ENCODE measurements at regions not wholly inside any gene's neighbourhood (a gene's known extent, or its start where the extent isn't known, plus 50 kb on each side); places are given as distances from the start of the nearest gene placed in this dataset.
A peak's percentile ranks its signal among the peaks of the same experiment; 100 is the strongest.

DNA sequence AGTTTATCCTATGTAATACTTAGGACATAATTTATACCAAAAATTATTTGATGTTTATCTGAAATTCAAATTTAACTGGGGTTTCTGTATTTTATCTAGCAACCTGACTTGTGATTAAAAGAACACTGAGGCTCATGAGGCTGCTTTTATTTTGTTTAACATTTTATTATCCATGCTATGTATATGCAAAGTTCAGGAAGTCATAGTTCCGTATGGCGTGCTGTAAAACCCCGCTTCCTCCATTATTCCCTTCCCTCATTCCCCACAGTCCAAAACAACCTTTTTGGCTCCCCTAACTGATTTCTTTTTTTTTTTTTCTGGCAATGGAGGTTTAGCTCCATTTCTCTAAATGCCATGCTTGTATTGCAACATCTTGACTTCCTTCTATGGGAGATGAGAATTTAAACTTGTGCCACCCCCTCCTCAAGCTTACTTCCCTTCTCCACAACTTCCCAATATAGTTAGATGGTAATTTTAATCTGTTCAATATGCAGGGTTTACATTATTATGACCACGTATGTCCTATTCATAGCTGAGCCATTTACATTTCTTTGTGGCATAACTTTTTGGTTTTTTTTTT is 138.0 kb upstream of the DNAH14 start:
- Histone ChIP-seq H3K27me3 (ENCODE audit: control insufficient read depth in 1 of 2, insufficient read depth in 2 of 2, low read length in 1 of 2) (no peaks in the 10 kb centered on the region), H3K4me3 (ENCODE audit: low read length in 2 of 2) (no peak overlapping the region), H3K4me1 (ENCODE audit: control insufficient read depth in 1 of 2, insufficient read depth in 2 of 2, low read length in 2 of 2) (no peaks in the 10 kb centered on the region), H3K9me3 (ENCODE audit: control insufficient read depth, low read length) (peaks cover 2% of the 10 kb centered on the region), H3K36me3 (ENCODE audit: control insufficient read depth in 1 of 2, insufficient read depth in 2 of 2, low read length in 1 of 2) (no peaks in the 10 kb centered on the region), H3K27ac (ENCODE audit: low read depth in 1 of 2, low read length in 2 of 2) (no peak overlapping the region)
- WGBS, 2 donors = 72 to 82% methylated on average over 4 of the region's 4 CpGs
- DNase-seq (no peak), ATAC-seq (ENCODE audit: low FRiP score) (no peak)
- intact Hi-C loops (cut with DNase I) = no loop called here

- Histone ChIP-seq H3K27ac (ENCODE audit: low read depth in 1 of 2, low read length in 2 of 2) (no peak overlapping the region), H3K27me3 (ENCODE audit: control insufficient read depth in 1 of 2, insufficient read depth in 2 of 2, low read length in 1 of 2) (no peaks in the 10 kb centered on the region), H3K9me3 (ENCODE audit: control insufficient read depth, low read length) (peaks cover 2% of the 10 kb centered on the region), H3K36me3 (ENCODE audit: control insufficient read depth in 1 of 2, insufficient read depth in 2 of 2, low read length in 1 of 2) (no peaks in the 10 kb centered on the region), H3K4me3 (ENCODE audit: low read length in 2 of 2) (no peak overlapping the region), H3K4me1 (ENCODE audit: control insufficient read depth in 1 of 2, insufficient read depth in 2 of 2, low read length in 2 of 2) (no peaks in the 10 kb centered on the region)
- intact Hi-C loops (cut with DNase I) = no loop called here
- 44 to 64% methylated on average over 2 of the region's 2 CpGs for WGBS, 2 donors
- DNase-seq (no peak), ATAC-seq (ENCODE audit: low FRiP score) (no peak)
Observed at GRCh38 chr1:224795591-224795990, 133.9 kb upstream of the DNAH14 start.

DNA sequence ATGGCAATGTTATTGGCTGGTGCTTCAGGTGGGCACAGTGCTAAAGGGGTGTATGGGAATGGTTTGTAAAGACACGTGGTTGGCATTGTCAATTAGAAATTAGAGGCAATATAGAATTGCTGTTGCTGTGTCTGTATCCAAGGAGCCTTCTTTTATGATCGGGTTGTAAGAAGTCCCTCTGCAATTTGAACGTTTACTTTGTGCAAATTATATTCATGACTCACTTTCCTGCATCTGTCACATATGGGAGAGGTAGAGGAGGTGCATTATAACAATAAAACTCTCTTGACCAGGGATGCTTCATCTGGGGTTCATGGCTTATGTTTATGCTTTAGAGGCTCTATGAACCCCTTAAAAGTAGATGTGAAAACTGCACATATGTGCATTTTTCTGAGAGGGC is 130.4 kb upstream of the DNAH14 start:
- 75 to 77% methylated on average over 3 of the region's 3 CpGs for WGBS, 2 donors
- DNase-seq (no peak), ATAC-seq (ENCODE audit: low FRiP score) (no peak)
- peaks cover 2% of the 10 kb centered on the region for H3K9me3 ChIP-seq (ENCODE audit: control insufficient read depth, low read length)
- no peak overlapping the region for H3K27ac ChIP-seq (ENCODE audit: low read depth in 1 of 2, low read length in 2 of 2)
- H3K4me3 ChIP-seq (ENCODE audit: low read length in 2 of 2) = no peak overlapping the region
- intact Hi-C loops (cut with DNase I) = no loop called here
- no peaks in the 10 kb centered on the region for H3K27me3 ChIP-seq (ENCODE audit: control insufficient read depth in 1 of 2, insufficient read depth in 2 of 2, low read length in 1 of 2)
- H3K36me3 ChIP-seq (ENCODE audit: control insufficient read depth in 1 of 2, insufficient read depth in 2 of 2, low read length in 1 of 2) = no peaks in the 10 kb centered on the region
- H3K4me1 ChIP-seq (ENCODE audit: control insufficient read depth in 1 of 2, insufficient read depth in 2 of 2, low read length in 2 of 2) = no peaks in the 10 kb centered on the region

DNA sequence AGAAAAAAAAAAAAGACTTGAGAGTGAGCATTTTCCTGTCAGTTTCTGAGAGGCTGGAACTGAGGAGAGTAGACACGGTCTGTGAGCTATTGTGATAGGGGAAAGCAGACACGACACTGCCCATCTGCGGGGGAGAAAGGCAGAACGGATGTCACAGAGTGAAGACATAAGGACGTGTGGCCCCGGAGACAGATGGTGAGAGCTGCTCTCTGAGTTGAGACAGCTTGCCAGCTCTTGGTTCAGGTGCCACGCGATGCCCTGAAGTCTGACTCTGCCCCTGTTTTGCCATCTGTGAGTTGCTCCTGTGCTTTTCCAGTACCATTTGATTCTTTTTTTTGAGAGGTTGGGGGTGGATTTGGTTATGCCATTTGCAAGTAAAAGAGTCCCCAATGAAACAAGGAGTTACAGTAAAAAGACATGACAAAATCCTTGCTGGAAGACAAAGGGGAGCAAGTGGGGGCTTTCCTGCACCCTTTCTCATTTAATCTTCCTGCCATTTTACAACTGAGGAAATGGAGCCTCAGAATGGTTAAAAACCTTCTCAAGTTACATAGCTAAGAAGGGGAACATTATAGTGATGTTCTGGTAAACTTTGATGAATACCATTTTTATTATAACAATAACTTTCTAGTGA is 128.9 kb upstream of the DNAH14 start:
- intact Hi-C loops (cut with DNase I) = no loop called here
- 42 to 47% methylated on average over 8 of the region's 8 CpGs for WGBS, 2 donors
- Histone ChIP-seq H3K4me3 (ENCODE audit: low read length in 2 of 2) (no peak overlapping the region), H3K9me3 (ENCODE audit: control insufficient read depth, low read length) (peaks cover 2% of the 10 kb centered on the region), H3K4me1 (ENCODE audit: control insufficient read depth in 1 of 2, insufficient read depth in 2 of 2, low read length in 2 of 2) (no peaks in the 10 kb centered on the region), H3K27ac (ENCODE audit: low read depth in 1 of 2, low read length in 2 of 2) (no peak overlapping the region), H3K36me3 (ENCODE audit: control insufficient read depth in 1 of 2, insufficient read depth in 2 of 2, low read length in 1 of 2) (no peaks in the 10 kb centered on the region), H3K27me3 (ENCODE audit: control insufficient read depth in 1 of 2, insufficient read depth in 2 of 2, low read length in 1 of 2) (no peaks in the 10 kb centered on the region)
- no peak for DNase-seq
- ATAC-seq (ENCODE audit: low FRiP score) = no peak

DNA sequence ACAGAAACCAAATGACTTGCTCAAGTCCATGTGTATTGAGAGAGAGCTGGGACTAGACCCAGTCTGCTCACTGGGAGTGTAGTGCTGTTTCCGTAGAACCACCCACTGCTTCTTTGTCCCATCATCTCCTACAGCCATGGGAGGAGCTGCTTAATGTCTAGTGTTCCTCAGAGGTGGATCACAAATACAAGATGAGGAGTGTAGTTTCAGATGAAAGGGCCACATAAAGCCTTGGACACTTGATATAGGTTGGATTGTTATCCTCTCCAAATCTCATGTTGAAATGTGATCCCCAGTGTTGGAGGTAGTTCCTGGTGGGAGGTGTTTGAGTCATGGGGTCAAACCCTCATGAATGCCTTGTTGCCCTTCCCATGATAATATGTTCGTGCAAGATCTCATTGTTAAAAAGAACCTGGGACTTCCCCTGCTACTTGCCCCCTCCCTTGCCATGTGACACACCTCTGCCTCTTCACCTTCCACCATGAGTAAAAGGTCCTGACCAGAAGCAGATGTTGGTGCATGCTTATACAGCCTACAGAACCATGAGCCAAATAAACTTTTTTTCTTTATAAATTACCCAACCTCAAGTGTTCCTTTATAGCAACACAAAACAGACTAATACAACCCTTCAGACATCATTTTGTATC is 127.5 kb upstream of the DNAH14 start:
- no peaks in the 10 kb centered on the region for H3K36me3 ChIP-seq (ENCODE audit: control insufficient read depth in 1 of 2, insufficient read depth in 2 of 2, low read length in 1 of 2)
- no peak for ATAC-seq (ENCODE audit: low FRiP score)

GRCh38 chr1:224802617-224803016 is 126.9 kb upstream of the DNAH14 start:
- intact Hi-C loops (cut with DNase I) = no loop called here
- Histone ChIP-seq H3K4me3 (ENCODE audit: low read length in 2 of 2) (no peak overlapping the region), H3K9me3 (ENCODE audit: control insufficient read depth, low read length) (no peaks in the 10 kb centered on the region), H3K4me1 (ENCODE audit: control insufficient read depth in 1 of 2, insufficient read depth in 2 of 2, low read length in 2 of 2) (no peaks in the 10 kb centered on the region), H3K27me3 (ENCODE audit: control insufficient read depth in 1 of 2, insufficient read depth in 2 of 2, low read length in 1 of 2) (peaks cover 0 to 1% of the 10 kb centered on the region in 2 donors), H3K36me3 (ENCODE audit: control insufficient read depth in 1 of 2, insufficient read depth in 2 of 2, low read length in 1 of 2) (no peaks in the 10 kb centered on the region), H3K27ac (ENCODE audit: low read depth in 1 of 2, low read length in 2 of 2) (no peak overlapping the region)
- no peak for ATAC-seq (ENCODE audit: low FRiP score)
- 78 to 83% methylated on average over 3 of the region's 3 CpGs for WGBS, 2 donors
- no peak for DNase-seq

More for the DNA sequence above, 127.5 kb upstream of the DNAH14 start:
- DNase-seq = no peak
- H3K9me3 ChIP-seq (ENCODE audit: control insufficient read depth, low read length) = no peaks in the 10 kb centered on the region
- intact Hi-C loops (cut with DNase I) = no loop called here
- no peaks in the 10 kb centered on the region for H3K4me1 ChIP-seq (ENCODE audit: control insufficient read depth in 1 of 2, insufficient read depth in 2 of 2, low read length in 2 of 2)
- no peak overlapping the region for H3K4me3 ChIP-seq (ENCODE audit: low read length in 2 of 2)
- 68 to 72% methylated on average over 2 of the region's 2 CpGs for WGBS, 2 donors
- H3K27ac ChIP-seq (ENCODE audit: low read depth in 1 of 2, low read length in 2 of 2) = no peak overlapping the region
- no peaks in the 10 kb centered on the region for H3K27me3 ChIP-seq (ENCODE audit: control insufficient read depth in 1 of 2, insufficient read depth in 2 of 2, low read length in 1 of 2)

- Histone ChIP-seq H3K27me3 (ENCODE audit: control insufficient read depth in 1 of 2, insufficient read depth in 2 of 2, low read length in 1 of 2) (peaks cover 0 to 1% of the 10 kb centered on the region in 2 donors), H3K4me3 (ENCODE audit: low read length in 2 of 2) (no peak overlapping the region), H3K4me1 (ENCODE audit: control insufficient read depth in 1 of 2, insufficient read depth in 2 of 2, low read length in 2 of 2) (no peaks in the 10 kb centered on the region), H3K27ac (ENCODE audit: low read depth in 1 of 2, low read length in 2 of 2) (no peak overlapping the region), H3K9me3 (ENCODE audit: control insufficient read depth, low read length) (peaks cover 2% of the 10 kb centered on the region), H3K36me3 (ENCODE audit: control insufficient read depth in 1 of 2, insufficient read depth in 2 of 2, low read length in 1 of 2) (no peaks in the 10 kb centered on the region)
- WGBS, 2 donors = 65 to 81% methylated on average over 3 of the region's 3 CpGs
- ATAC-seq (ENCODE audit: low FRiP score) = no peak
- no peak for DNase-seq
- intact Hi-C loops (cut with DNase I) = no loop called here
Observed at GRCh38 chr1:224804220-224804619, 125.3 kb upstream of the DNAH14 start.

DNA sequence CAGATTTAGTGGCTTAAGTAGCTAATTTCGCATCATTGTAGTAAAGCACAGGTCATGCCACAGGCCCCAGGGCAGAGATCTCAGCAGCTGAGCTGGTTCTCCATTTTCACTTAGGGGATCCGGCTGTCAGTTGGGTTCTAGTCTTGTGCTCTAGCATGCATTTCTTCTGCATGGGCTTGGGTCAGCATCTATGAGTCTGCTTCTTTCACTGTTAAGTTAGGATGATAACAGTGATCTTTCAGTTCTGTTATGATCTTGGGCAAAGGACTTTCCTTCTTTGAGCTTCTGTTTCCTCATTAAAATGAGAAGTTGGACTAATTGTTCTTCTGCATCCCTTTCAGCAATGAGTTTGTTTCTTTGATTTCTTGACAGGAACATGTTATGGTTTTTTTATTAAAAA is 123.6 kb upstream of the DNAH14 start:
- Histone ChIP-seq H3K9me3 (ENCODE audit: control insufficient read depth, low read length) (peaks cover 2% of the 10 kb centered on the region), H3K27ac (ENCODE audit: low read depth in 1 of 2, low read length in 2 of 2) (no peak overlapping the region), H3K4me3 (ENCODE audit: low read length in 2 of 2) (no peak overlapping the region), H3K4me1 (ENCODE audit: control insufficient read depth in 1 of 2, insufficient read depth in 2 of 2, low read length in 2 of 2) (no peaks in the 10 kb centered on the region), H3K36me3 (ENCODE audit: control insufficient read depth in 1 of 2, insufficient read depth in 2 of 2, low read length in 1 of 2) (no peaks in the 10 kb centered on the region), H3K27me3 (ENCODE audit: control insufficient read depth in 1 of 2, insufficient read depth in 2 of 2, low read length in 1 of 2) (peaks cover 0 to 1% of the 10 kb centered on the region in 2 donors)
- intact Hi-C loops (cut with DNase I) = no loop called here
- ATAC-seq (ENCODE audit: low FRiP score) (no peak), DNase-seq (peak in 1 of 2 donors; percentile 34)
- 83 to 86% methylated on average over 2 of the region's 2 CpGs for WGBS, 2 donors

DNA sequence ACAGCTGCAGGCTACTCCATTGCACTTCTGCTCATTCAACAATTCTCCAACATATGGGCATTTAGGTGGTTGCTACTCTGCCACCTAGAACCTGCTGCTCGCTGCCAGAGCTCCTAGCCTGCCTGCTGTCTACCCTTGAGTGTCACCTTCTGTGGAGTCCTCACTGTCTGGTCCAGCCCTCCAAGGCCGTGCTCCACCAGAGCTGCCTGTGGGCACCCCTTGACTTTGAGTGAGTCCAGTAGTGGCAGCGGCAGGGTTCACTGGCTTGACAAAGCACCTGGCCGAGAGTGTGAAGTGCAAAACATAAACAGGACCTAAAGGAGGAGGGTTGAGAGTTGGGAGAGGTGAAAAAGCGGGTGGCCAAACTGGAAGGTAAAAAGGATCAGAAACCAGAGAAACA is 120.3 kb upstream of the DNAH14 start:
- intact Hi-C loops (cut with DNase I) = no loop called here
- no peak overlapping the region for H3K4me3 ChIP-seq (ENCODE audit: low read length in 2 of 2)
- H3K4me1 ChIP-seq (ENCODE audit: control insufficient read depth in 1 of 2, insufficient read depth in 2 of 2, low read length in 2 of 2) = no peaks in the 10 kb centered on the region
- no peaks in the 10 kb centered on the region for H3K36me3 ChIP-seq (ENCODE audit: control insufficient read depth in 1 of 2, insufficient read depth in 2 of 2, low read length in 1 of 2)
- 81 to 85% methylated on average over 5 of the region's 5 CpGs for WGBS, 2 donors
- H3K27me3 ChIP-seq (ENCODE audit: control insufficient read depth in 1 of 2, insufficient read depth in 2 of 2, low read length in 1 of 2) = peaks cover 0 to 1% of the 10 kb centered on the region in 2 donors
- no peak overlapping the region for H3K27ac ChIP-seq (ENCODE audit: low read depth in 1 of 2, low read length in 2 of 2)
- H3K9me3 ChIP-seq (ENCODE audit: control insufficient read depth, low read length) = peaks cover 6% of the 10 kb centered on the region
- ATAC-seq (ENCODE audit: low FRiP score) (no peak), DNase-seq (peak in 1 of 2 donors; percentile 48)
